ENCODE measurements at regions not wholly inside any gene's neighbourhood (a gene's known extent, or its start where the extent isn't known, plus 50 kb on each side); places are given as distances from the start of the nearest gene placed in this dataset.

- no peak for ATAC-seq
- in situ Hi-C loops (cut with HindIII; ENCODE audit: low pct_unique_long_range_greater_than_20kb, low sequenced_read_pairs), result no loop called here
- TF ChIP-seq POLR2AphosphoS5 (IDR thresholded peaks at IDR 0.05; ENCODE audit: low read depth, low read length) (no peak), TCF7L2 (IDR thresholded peaks at IDR 0.05; ENCODE audit: low read depth, low read length) (no peak), SIN3A (IDR thresholded peaks at IDR 0.05; ENCODE audit: borderline replicate concordance, insufficient read depth, low read depth, low read length) (no peak), CTCF (IDR thresholded peaks at IDR 0.05) (no peak), REST (IDR thresholded peaks at IDR 0.05; ENCODE audit: insufficient read depth in 1 of 2, low read depth in 2 of 2, low read length in 1 of 2) (no peak)
- no TSS peak for BruUV-seq (replicated peaks)
- Histone ChIP-seq H3K27me3 (ENCODE audit: control insufficient read depth, insufficient read depth, low read length) (no peaks in the 10 kb centered on the region), H3K36me3 (ENCODE audit: control insufficient read depth, insufficient read depth, low read length) (no peaks in the 10 kb centered on the region), H3K9me3 (ENCODE audit: control insufficient read depth, insufficient read depth, low read depth, low read length) (no peaks in the 10 kb centered on the region), H3K4me1 (ENCODE audit: control insufficient read depth, insufficient read depth, low read length) (no peaks in the 10 kb centered on the region), H3K4me3 (ENCODE audit: low read depth in 2 of 2, low read length in 2 of 2) (no peak overlapping the region), H3K27ac (ENCODE audit: low read length) (no peak overlapping the region)
- POLR2A ChIA-PET, result no interaction called here
- CTCF ChIA-PET, result no interaction called here
- no peak for DNase-seq (ENCODE audit: low read depth, low spot score)
- intact Hi-C loops (cut with micrococcal nuclease; ENCODE audit: unreplicated experiment), result no loop called here
These were observed 72.0 kb upstream of the MRPS9 start for GRCh38 chr2:104965900-104966299.

GRCh38 chr2:104969564-104969963 lies 68.3 kb upstream of the MRPS9 start:
- no peak for DNase-seq (ENCODE audit: low read depth, low spot score)
- no peaks in the 10 kb centered on the region for H3K9me3 ChIP-seq (ENCODE audit: control insufficient read depth, insufficient read depth, low read depth, low read length)
- no peak for ATAC-seq
- in situ Hi-C loops (cut with HindIII; ENCODE audit: low pct_unique_long_range_greater_than_20kb, low sequenced_read_pairs) (no loop called here), intact Hi-C loops (cut with micrococcal nuclease; ENCODE audit: unreplicated experiment) (no loop called here)
- no peaks in the 10 kb centered on the region for H3K27me3 ChIP-seq (ENCODE audit: control insufficient read depth, insufficient read depth, low read length)
- no peak overlapping the region for H3K4me3 ChIP-seq (ENCODE audit: low read depth in 2 of 2, low read length in 2 of 2)
- no peaks in the 10 kb centered on the region for H3K4me1 ChIP-seq (ENCODE audit: control insufficient read depth, insufficient read depth, low read length)
- H3K36me3 ChIP-seq (ENCODE audit: control insufficient read depth, insufficient read depth, low read length), result no peaks in the 10 kb centered on the region
- no TSS peak for BruUV-seq (replicated peaks)
- ChIA-PET CTCF (no interaction called here), POLR2A (no interaction called here)
- no peak overlapping the region for H3K27ac ChIP-seq (ENCODE audit: low read length)
- TF ChIP-seq TCF7L2 (IDR thresholded peaks at IDR 0.05; ENCODE audit: low read depth, low read length) (no peak), POLR2AphosphoS5 (IDR thresholded peaks at IDR 0.05; ENCODE audit: low read depth, low read length) (no peak), REST (IDR thresholded peaks at IDR 0.05; ENCODE audit: insufficient read depth in 1 of 2, low read depth in 2 of 2, low read length in 1 of 2) (no peak), CTCF (IDR thresholded peaks at IDR 0.05) (no peak)
